EL (cell line): ENCODE measurements at regions not wholly inside any gene's neighbourhood (a gene's known extent, or its start where the extent isn't known, plus 50 kb on each side); places are given as distances from the start of the nearest gene placed in this dataset.
"Not testable (repeated sequence)": the region's sequence is repeated elsewhere in the genome, so short reads cannot be mapped to it uniquely, and the experiment has no call there.

Source experiments
- DNase-seq: peaks from one replicate; pipeline ENCODE4 v3.0.0-alpha.2; 2016

DNA sequence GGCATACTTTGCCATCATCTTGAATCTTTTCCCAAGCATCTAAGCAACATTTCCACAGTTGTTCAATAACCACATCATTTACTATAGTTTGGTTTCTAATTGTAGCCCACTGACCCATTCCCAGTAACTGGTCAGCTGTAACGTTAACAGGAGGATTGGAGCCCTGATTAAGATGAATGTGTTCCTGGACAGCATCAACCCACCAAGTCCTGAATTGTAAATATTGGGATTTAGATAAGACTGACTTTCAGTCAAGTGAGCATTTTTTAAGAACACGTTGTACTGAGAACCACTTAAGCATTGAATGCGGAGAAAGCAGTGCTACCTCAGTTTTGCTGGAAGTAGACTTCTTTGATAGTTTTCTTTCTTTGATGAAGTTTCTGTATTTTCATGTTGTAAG, 53.3 kb upstream of the ARL4D start:
- DNase-seq, result not testable (repeated sequence)

DNA sequence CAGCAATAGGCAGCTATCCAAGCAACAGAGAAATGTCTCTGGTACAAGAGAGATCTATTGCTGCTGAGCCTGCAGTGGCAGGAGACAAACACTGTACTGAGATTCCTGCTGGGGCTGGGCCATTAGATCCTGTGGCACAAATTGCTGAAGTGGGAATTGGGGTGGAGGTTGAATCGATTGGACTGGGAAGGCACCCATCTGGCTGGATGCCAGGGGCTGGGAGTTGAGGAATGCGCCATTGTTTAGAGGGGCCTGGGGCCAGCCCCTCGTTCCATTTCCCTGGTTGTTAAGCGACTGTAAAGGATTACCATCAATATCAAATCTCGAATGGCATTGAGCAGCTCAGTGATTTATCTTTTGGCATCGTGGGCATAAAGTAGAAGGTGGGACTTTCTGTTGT, 54.1 kb upstream of the ARL4D start:
- no peak for DNase-seq

DNA sequence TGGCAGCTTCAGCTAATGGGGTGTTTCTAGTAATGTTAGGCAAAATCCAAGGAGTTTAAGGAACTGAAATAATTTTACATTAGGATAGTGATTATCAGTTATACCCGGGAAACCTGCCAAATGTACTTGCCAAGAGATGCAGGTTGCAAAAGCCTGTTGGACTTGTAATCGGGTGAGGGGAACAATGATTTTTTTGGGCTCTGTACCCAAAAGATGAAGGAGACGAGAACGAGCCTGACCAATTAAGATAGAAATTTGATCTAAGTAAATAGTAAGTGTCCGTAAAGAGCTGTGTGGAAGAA, 56.3 kb upstream of the ARL4D start:
- no peak for DNase-seq

DNA sequence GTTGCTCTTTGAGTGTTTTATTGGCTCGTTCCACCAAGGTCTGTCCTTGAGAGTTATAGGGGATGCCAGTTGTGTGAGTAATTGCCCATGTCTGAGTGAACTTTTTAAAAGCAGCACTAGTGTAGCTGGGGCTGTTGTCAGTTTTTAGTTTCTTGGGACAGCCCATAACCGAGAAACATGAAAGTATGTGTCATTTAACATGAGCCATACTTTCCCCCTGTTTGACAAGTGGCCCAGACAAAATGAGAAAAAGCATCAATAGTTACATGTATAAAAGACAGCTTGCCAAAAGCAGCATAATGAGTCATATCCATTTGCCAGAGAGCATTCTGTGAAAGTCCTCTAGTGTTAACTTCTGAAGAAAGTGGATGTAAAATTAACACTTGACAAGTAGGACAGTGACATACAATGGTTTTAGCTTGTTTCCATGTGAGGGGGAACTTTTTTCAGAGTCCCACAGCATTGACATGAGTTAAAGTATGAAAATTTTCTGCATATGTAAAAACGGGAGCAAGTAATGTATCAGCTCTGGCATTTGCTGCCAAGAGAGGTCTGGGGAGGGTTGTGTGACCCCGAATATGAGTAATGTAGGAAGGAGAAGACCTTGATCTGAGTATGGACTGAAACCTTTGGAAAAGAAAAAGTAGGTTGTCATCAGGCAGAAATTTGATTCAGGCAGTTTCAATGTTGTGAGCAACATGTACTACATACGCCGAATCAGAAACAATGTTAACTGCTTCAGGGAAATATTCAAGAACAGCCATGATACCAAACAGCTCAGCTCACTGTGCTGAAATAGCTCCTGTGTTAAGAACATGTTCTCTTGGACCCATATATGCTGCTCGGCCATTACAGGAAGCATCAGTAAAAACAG, 56.8 kb upstream of the ARL4D start:
- peak; percentile 83 for DNase-seq

DNA sequence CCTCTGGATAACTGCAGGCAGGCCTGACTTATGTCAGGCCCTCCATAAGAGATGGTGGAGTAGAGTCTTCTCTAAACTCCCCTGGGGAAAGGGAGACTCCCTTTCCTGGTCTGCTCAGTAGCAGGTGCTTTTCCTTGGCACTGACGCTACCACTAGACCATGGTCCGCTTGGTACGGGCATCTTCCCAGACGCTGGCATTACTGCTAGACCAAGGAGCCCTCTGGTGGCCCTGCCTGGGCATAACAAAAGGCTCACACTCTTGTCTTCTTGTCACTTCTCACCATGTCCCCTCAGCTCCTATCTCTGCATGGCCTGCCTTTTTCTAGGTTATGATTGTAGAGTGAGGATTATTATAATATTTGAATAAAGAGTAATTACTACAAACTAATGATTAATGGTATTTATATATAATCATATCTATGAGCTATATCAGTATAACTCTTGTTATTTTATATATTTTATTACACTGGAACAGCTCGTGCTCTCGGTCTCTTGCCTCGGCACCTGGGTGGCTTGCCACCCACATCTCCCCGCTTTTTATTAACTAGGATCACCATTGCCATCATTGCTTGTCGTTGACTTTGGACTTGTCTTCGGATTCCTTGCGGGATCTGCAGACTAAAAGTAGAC, 59.8 kb upstream of the ARL4D start:
- DNase-seq, result peak; percentile 61

DNA sequence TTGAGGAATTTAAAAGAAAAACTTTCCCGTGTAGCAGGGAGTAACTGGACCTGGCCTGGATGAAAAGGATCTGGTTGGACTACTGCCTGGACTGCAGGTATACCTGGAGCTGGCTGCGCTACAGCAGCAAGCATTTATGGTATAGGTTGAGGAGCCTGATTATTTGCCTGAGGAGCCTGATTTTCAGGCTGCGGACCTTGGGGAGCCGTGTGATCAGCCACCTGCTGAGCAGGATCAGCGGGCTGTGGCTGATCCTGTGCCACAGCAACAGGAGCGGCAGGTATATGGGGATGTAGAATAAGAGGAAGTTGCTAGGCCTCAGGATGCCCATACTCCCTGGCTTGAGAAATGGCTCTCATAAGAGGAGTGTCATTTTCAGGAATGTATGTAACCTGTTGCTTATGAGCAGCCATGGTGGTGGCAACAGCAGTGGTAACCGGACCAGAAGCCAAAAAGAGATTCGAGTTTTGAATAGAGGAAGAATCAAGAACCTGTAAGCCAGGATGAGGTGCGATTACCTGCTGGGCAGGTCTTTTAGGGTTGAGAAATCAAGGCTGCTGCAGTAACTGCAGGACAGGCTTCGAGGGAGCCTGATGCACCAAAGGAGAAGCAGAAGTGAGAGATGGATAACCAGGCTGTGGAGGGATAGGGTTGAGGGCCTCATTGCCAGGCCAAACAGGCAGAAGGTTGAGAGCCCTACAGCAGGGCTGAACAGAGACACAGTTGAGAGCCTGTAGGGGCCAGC, 60.9 kb upstream of the ARL4D start:
- DNase-seq, result no peak

GRCh38 chr17:43334738-43335402, 63.9 kb upstream of the ARL4D start:
- no peak for DNase-seq

DNA sequence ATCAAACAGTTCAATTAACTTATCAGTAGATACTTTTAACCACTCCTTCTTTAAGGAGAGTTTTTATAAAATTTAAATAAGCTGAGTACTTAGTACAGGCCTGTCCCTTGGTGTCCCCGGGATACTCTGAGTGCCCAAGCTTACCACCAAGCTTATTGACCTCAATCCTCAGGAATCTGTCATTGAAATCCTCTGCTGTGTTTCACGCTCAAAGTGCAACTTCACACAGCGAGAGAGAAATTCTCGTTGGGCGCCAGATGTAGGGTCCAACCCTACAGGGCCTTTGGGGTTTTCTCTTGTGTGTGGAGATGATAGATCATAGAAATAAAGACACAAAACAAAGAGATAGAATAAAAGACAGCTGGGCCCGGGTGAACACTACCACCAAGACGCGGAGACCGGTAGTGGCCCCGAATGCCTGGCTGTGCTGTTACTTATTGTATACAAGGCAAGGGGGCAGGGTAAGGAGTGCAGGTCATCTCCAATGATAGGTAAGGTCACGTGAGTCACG, 65.3 kb upstream of the ARL4D start:
- no peak for DNase-seq

DNA sequence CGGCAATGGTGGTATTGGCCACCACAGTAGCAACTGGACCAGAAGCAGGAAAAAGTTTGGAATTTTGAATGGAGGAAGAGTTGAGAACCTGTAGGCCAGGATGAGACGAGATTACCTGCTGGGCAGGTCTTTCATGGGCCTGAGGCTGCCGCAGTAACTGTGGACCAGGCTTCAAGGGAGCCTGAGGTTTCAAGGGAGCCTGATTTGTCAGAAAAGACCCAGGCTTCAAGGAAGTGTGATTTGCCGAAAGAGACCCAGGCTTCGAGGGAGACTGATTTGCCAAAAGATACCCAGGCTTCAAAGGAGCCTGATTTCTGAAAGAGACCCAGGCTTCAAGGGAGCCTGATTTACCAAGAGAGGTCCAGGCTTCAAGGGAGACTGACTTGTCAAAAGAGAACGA, 66.6 kb upstream of the ARL4D start:
- no peak for DNase-seq

DNA sequence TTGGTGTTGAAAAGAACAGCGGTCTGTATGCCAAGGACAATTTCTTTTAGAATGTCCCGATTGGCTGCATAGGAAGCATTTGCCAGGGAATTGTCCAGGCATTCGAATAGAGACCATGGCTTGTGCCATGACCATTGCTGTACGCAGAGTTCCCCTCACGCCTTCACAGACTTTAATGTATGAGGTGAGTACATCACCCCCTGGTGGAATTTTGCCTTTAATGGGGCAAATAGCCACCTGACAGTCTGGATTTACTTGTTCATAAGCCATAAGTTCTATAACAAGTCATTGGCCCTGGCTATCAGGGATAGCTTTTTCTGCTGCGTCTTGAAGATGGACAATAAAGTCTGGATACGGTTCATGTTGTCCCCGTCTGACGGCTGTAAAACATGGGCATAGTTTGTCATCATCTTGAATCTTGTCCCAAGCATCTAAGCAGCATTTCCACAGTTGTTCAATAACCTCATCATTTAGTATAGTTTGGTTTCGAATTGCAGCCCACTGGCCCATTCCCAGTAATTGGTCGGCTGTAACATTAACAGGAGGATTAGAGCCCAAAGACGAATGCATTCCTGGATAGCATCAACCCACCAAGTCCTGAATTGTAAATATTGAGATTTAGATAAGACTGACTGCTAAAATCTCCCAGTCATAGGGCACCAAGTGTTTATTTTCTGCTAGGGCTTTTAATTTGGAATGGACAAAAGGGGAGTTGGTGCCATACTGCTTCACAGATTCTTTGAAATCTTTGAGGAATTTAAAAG, 67.7 kb upstream of the ARL4D start:
- DNase-seq, result no peak

DNA sequence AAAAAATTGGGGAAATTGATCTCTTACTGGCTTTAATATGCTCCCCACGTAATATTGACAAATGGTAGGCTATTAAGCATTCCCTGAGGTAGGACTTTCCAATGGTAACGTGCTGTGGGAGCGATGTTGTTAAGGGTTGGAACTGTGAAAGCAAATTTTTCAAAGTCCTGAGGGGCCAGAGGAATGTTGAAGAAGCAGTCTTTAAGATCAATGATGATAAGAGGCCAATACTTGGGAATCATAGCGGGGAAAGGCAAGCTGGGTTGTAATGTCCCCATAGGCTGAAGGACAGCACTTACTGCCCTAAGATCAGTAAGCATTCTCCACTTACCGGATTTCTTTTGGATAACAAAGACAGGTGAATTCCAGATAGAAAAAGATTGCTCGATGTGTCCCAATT, 69.6 kb upstream of the ARL4D start:
- no peak for DNase-seq

GRCh38 chr17:43328650-43329049, 70.1 kb upstream of the ARL4D start:
- no peak for DNase-seq

GRCh38 chr17:43327834-43328420, 70.9 kb upstream of the ARL4D start:
- peak; percentile 25 for DNase-seq

DNA sequence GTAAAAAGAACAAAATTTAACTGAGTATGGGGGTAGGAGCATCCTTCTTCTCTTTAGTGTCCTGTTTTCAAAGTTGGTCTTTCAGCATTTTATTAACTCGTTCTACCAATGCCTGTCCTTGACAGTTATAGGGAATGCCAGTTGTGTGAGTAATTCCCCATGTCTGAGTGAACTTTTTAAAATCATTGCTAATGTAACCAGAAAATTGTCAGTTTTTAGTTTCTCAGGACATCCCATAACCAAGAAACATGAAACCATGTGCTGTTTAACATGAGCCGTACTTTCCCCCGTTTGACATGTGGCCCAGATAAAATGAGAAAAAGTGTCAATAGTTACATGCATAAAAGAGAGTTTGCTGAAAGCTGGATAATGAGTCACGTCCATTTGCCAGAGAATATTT, 71.4 kb upstream of the ARL4D start:
- peak; percentile 50 for DNase-seq

DNA sequence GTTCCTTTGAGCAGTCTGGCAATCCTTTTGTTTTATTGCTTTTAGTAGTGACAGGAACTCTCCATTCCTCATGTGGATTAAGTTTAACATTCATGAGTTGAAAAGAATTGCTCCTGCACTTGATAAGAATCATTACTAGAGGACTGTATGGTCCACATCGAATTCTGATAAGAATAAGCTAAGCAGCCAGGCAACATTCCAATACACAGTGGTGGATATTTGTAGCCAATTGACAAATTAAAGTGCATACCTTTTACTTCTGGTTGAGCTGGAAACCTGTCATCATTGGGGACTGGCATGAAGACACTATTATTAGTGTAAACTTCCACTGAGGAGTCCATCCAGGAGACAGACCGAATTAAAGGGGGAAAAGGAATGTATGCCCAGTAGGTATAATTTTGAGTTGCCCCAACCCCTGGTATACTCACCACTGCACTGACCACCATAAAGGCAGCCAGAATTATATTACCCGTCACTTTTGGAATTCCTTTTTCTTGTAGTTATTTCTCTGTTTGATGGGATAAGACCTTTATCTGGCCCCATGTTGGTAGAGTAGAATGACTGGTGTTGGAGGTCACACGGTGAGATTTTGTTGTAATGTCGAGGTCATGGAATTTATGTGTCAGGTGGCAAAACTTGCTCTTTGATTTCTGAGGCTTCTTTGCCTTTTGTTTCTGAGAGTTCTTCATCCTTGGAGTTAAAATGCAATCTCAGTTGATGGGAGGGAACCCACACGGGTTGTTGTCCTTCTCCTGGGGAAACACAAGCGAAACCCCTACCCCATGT, 72.1 kb upstream of the ARL4D start:
- no peak for DNase-seq

GRCh38 chr17:43324205-43324893, 74.4 kb upstream of the ARL4D start:
- DNase-seq, result no peak

GRCh38 chr17:43319293-43320124, 79.3 kb upstream of the ARL4D start:
- no peak for DNase-seq

DNA sequence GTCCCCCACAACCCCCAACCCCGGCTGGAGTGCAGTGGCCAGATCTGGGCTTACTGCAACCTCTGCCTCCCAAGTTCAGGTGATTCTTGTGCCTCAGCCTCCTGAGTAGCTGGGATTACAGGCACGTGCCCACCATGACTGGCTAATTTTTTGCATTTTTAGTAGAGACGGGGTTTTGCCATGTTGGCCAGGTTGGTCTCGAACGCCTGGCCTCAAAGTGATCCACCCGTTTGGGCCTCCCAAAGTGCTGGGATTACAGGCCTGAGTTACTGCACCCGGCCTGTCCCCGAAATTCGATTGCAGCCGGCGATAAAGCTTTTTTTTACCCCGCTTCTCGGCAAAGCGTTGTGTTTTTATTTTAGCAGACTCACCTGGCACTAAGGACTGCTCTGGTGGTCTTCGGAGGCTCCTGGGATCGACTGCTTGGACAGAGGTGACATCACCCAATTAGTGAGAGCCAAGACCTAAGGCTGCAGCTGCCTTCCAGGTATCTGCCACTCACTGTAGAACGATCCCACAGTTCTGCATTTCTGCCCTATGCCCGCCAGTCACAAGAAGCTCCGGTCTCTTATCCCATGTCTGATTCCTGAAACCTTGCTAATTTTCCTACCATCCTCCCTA, 82.2 kb upstream of the ARL4D start:
- DNase-seq, result peak; percentile 46

GRCh38 chr17:43315858-43316521, 82.2 kb upstream of the RNU2-1 start:
- DNase-seq, result no peak
